GM21447 (cell line): ENCODE measurements at regions not wholly inside any gene's neighbourhood (a gene's known extent, or its start where the extent isn't known, plus 50 kb on each side); places are given as distances from the start of the nearest gene placed in this dataset.

ENCODE experiments used
- ATAC-seq: cut with Tn5 transposase; IDR thresholded peaks from one replicate; pipeline ENCODE4 v1.9.1; 2021; ENCODE audit not compliant: unreplicated experiment

DNA sequence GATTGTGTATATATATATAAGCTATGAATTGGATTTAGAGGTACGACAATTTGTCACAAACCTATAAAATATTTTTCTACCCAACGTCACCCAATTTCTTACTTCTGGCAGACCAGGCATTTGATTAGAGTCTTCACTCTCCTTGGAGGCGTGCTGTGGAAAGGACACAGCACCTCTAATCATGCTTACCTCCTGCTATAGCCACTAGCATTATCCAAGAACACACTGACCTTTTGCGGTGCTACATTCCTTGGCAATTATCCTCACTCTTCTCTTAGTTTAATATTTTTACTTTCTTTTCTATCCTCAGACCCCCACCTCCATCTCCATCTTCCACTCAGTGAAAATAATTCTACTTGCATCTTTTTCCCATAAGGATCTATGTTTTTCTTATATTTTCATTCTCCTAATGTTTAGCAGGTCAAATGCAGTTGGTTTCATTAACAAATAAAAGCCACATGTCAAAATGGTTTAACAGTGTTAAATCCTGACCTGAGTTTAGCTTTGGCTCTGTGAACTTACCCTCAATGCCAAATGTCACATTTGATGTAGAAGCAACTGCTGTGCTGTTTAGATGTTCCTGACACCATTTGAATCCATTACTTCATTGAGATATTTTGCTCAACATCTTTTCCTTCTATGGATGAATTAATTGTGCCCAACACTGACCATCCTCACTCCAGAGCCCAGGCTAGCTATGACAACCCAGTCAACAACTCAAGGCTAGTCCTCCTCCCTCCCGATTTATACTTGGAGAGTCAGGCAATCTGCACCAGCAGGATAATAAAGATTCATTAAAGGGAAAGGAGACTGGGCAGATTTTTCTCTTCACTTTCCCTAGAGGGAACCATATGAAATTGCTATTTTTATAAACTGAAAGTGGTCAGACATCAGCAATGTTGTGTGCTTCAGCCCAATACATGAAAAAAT lies 240.5 kb downstream of the MREG start:
- no peak for ATAC-seq

DNA sequence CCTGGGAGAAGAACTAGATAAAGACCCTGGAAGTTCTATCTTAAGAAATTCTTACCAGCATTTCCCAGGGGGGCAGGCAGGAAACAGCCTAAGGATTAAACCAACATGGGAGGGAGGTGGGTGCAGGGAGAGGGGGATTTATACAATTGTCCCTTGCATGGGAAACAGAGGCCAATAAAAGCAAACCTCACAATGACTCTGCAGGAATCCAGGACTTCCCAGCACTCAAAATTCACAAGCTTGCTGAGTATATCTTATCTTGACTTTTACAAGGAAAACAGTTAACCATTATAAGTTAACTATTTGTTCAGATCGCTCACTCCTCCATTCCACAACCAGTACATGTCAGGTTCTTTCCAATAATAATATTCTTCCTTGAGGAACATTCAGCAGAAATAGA lies 241.3 kb downstream of the MREG start:
- no peak for ATAC-seq

DNA sequence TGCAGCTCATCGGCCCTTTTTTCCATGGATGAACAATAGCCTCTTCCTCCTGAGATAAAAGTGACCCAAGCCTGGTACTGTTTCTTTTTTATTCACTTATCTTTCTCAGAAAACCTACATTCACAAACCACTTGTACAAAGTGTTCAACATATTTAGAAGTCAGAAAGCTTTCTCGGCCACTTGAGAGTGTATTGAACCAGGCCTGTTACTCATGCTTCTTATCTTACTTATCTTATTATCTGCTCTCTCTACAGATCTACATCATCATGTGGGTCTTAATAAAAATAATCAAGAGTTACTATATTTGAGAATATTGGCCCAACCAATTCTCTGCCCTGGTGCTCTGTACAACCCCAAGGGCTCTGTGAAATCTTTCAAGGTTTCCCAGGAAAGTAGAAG lies 242.1 kb downstream of the MREG start:
- no peak for ATAC-seq

DNA sequence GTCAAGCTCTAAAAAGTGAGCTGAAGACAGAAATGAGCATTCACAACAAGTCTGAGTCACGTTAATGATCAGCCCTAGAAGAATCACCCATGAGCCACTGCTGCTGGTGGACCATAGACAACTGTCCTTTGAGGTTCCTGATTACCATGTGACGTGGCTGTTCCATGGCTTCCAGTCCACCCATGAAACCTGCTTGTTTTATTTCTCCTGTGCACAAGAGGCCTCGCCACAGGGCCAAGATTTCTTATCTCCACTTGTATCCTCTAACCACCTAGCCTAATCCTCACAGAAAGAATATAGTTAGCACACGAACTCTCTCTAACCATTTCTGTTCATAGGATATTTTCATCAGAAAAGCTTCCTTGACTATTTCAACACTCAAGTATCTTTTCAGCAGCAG lies 242.7 kb downstream of the MREG start:
- ATAC-seq, result no peak

DNA sequence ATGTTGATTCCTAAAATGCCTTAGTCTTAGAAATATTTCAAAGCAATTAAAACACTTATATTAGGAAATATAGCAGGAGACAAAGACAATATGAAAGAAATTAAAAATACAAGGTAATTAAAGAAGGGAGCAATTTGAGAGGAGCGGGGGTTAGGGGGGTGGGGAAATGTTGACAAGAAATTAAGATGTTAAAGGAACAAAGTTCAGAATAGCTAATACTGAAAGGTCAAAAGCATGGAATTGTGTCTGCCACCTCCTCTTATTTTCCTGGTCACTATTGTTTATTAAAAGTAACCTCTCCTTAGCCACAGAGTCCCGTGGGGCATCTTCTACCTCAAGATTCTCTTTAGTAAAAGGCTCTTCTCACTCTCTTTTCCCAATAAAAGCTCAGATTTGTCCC lies 244.1 kb downstream of the MREG start:
- ATAC-seq, result no peak

DNA sequence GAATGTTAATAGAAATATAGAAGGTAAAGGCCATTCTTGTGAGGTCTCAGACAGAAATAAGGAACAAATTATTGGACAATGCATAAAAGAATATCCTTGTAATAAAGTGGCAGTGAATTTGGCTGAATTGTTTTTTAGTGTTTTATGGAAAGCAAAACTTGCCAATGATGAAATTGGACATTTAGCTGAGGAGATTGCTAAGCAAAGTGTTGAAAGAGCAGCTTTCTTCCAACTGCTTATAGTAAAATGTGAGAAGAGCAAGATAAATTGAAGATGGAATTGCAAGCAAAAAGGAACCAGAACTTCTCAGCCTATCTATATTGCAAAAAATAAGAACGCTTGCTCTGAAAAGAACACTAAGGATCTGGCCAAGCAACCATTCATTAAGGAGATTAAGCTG lies 245.7 kb downstream of the MREG start:
- ATAC-seq, result no peak

DNA sequence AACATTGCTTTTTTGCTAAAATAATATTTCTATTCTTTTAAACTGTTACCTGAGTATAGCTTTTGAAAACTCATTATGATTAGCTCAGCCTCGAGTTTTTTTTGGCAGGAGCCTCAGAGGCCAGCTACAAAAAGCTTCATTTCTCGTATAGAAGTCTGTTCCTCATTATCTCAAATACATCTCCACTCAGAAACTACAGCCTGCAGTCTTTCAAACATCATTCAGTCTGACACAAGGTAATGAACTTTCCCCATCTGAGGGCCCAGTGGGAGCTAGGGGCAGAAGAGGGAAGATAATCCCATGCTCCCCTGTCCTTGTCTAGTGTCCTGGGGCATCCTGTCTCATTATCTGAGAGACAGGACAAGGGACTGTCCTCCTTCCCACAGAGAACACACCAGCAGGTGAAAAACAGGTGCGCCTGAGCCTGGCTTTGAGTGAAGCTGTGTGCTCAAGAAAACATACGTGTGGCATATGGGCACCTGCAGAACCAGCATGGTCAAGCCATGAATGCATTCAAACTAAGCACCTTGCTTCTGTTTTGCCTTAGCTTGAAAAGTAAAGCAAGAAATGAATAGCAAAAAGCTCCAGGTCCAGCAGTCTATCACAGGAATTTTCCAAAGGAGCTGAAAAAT lies 247.5 kb downstream of the MREG start:
- no peak for ATAC-seq

DNA sequence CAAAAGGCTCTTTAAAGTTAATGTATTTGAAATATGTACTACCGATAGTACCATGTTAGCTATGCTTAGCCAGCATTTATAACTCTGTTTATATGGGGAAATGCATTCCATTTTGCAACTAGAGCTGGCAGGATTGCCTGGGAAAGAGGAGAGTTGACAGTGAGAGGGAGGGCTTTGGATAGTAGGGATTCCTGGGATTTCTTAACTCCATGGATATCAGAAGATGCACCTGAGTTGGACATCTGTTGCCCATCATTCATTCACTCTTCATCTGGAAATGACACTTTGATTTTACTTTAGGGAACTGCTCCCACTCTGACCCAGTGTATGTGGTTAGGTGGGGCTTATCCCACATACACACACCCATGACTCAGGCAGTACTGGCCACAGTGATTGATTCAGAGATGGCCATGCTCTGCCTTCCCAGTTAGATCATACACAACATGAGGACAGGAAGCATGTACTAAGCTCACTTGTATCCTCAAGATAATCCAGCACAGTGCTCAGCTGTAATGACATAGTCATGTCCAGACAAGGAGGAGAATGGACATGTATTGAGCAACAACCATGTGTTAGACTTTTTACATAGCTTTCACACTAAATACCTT lies 248.8 kb downstream of the MREG start:
- ATAC-seq, result no peak

DNA sequence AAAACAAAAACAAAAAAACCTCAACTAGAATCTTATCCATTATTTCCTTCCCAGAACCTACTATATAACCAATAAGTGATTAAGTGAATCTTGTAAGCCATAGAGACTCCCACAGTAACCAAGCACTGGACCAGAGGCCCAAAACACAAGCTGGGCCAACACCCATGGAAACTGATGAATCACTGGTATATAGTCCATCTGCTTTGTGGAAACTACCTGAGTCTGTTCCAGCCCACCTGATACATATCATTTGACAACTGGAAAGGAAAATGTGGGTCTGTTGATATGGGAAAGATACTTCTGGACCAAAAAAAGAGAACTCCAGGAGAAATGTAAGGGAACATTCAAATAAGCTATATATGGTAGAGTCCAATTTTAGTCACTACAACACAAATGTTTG lies 252.8 kb downstream of the MREG start:
- no peak for ATAC-seq

DNA sequence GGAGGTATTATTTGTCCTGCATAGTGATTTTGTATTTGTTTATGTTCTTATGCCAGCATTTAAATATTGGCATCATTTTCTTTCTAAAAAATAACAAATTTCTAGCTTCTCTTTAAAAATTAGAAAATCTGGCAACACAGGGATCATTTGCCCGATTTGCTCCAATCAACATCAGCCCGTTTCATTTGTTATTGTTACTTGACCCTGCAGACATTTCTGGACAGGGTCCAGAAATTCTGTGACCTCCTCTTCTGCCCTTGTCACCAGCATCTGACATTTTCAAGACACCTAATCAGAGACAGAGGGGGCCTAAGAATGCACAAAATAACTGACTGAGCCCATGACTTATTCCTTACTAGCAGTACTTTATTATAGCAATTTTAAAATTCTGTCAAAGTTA lies 253.3 kb downstream of the MREG start:
- no peak for ATAC-seq

DNA sequence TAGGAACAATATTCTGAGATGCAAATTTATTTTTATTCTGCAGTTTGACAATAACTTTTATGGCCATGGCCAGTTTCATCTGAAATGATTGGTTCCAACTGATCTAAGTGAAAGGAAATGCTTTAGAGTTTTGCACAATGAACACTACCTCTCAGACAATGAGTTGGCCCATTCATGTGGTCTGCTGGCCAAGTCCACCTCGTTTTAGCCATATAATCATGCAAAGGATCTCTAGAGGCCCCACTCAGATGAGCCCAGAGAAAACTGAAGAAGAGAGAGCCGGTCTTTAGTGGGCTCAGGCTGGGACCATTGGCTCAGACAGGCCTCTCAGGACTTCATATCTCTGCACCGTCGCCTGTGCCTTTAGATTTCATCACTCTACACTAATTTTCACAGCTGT lies 254.7 kb downstream of the MREG start:
- no peak for ATAC-seq

DNA sequence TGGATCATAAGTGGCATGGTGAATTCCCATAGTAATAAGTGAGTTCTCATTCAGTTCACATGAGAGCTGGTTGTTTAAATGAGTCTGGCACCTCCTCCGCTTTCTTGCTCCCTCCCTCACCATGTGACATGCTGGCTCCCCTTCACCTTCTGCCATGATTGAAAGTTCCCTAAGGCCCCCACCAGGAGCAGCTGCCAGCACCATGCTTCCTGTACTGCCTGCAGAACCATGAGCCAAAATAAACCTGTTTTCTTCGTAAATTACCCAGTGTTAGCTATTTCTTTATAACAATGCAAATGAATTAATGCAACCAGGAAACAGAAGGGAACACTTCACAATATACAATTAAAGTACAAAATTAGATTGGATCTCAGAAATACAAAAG lies 257.0 kb downstream of the MREG start:
- no peak for ATAC-seq

DNA sequence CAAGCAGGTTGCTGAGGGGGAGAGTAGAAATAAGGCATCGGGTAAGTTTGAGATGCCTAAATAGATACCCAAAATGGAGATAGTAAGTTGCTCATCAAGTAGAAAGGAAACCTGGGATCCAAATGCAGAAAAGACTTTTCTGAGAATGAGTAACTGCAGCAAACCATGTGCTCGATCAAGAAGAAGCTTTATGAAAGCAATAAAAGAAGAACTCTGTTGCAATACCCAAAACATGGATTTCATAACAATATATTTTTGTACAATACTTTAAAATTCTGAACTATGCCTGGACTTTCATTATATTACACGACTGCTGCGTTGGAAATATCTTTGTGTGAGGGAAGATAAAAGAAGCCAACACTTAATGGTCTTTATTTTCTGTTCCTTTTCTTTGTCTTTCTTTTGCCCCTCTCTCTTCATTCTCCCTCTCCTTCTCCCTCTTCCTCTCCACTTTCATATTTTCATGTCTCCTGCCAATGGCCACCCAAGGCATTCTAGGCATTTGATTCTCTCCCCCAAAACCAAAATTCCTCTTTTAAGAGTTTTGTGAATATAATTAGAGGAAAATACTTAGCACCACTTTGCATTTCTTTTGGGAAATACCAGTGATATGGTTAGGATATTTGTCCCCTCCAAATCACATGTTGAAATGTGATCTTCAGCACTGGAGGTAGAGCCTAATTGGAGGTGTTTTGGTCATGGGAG lies 257.6 kb downstream of the MREG start:
- no peak for ATAC-seq

DNA sequence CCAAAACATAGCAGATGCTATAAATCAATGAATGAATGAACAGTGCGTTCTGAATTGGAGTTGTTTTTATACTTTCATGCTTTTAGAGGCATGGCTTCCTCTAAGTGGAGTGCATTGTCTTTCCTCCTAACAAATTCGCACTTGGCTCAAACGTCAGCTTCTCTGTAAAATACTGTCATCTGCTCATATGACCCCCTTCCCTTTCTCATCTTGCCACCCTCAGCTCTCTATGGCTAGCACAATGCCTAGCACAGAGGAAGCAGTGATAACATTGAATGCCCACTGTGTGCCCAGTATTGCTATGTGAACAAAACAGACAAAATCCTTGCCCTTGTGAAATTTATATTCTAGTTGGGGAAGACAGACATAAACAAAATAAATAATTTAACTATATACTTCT lies 258.8 kb downstream of the MREG start:
- ATAC-seq, result no peak

DNA sequence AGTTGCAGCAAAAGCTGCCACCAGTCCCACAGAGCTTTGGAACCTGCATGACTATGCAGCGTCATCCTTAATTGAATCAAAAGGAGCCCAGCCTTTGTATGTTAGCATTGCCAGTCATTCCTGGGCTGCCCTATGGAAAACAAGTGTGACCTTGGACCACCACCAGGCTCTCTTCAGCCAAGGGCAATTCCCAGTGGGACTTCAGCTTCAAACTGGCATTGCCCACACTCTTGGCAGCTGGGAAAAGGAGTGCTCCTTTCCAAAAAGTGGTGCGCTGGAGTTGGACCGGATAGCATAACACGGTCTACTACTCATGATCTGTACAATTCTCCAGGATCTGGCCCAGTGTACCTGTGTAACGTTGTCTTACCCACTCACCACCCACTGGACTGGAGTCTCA lies 259.5 kb downstream of the MREG start:
- ATAC-seq, result no peak

DNA sequence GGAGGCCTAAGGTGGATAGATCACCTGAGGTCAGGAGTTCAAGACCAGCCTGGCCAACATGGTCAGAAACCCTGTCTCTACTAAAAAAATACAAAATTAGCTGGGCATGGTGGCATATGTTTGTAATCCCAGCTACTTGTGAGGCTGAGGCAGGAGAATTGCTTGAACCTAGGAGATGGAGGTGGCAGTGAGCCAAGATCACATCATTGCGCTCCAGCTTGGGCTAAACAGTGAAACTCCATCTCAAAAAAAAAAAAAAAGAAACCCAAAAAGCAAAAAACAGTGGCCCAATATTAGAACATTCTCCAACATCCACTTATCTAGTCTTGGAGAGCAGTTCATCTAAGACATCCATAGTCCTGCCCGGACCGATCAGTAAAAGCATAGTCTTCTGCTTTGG lies 260.4 kb downstream of the MREG start:
- no peak for ATAC-seq

DNA sequence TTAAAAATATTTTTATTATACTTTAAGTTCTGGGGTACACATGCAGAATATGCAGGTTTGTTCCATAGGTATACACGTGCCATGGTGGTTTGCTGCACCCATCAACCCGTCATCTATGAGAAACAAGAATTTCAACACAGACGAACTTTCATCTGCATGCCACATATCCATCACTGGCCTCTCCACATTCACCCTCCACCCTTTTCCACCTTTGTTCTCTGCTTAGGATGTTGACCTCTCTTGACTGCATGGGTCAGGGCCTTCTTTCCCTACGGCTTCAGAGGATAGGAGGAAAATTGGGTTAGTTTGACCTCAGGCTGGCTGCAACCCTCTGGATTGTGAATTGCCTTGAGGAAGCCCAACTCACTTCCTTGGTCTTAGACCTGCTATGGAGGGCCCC lies 260.9 kb downstream of the MREG start:
- no peak for ATAC-seq

DNA sequence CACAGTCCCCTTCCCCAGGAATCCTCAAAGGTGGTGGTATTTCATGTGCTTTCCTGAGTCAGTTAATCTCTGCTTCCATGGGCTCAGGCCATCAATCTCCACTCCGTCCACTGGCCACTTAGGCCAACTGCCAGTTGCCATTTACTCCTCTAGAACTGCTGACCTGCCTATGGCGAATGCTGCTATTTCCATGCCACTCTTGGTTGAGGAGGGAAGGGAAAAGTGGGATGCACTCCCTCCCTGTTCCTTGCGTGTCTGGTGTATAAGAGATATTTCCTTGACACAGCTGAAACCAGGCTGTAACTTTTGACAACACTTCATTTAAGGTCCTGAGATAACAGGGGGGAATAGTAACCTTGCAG lies 261.5 kb downstream of the MREG start:
- ATAC-seq, result no peak

DNA sequence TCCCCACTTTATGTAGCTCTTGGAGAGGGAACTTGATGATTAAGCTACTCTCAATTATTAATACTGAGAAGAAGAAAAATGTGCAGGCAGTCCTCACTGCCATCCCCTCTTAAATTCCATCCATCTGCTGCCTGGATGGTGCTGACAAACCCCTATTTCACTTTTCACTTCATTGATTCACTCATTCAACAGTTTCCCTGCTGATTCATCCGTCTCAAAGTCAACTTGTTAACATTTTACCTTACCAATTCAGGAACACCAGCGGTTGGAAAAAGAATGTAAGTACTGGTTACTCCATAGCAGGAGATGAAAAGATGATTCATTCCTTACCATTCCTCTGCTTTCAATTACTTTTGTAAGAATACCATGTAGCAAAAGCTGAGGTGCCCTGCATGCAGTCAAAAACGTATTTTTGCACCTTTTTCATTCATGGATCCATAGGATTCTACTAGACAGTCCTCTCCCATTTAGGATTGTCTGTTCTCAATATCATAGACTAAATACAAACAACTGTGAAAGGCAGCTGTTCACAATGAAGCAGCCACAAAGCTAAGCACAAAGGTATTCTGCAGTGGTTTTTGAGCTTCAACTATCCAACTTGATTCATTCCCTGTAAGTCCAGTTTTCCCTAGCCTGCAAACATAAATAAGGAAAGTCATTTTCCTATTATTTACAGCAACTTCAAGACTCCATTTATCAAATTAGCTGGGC lies 262.0 kb downstream of the MREG start:
- ATAC-seq, result no peak

DNA sequence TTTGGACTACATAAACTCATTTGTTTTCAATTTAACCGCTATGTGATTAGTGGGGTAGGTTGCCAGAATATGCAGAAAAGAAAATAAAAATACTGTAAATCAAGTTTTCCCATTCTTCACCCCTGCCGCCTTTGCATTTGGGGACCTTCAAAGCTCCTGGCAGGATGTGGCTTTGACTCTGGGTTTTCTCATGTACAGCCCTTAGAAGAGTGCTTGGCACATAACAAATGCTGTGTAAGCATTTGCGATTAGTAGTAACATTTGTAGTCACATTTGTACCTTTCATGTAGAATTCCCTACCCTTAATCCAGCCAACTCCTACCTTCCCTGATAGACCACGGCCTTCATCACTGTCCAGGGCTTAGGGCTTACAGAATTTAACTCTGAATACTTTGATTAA lies 262.6 kb downstream of the MREG start:
- no peak for ATAC-seq
